Fibroblast of mammary gland (primary cell): ENCODE measurements at regions not wholly inside any gene's neighbourhood (a gene's known extent, or its start where the extent isn't known, plus 50 kb on each side); places are given as distances from the start of the nearest gene placed in this dataset.
"Not testable (repeated sequence)": the region's sequence is repeated elsewhere in the genome, so short reads cannot be mapped to it uniquely, and the experiment has no call there.

ENCODE experiments used
- DNase-seq: peaks from one replicate; pipeline ENCODE4 v3.0.0-alpha.2; 2010; ENCODE audit warnings: low read depth
- H3K4me3 ChIP-seq: 2 replicates; pipeline ENCODE4 v1.5.1; 2011; ENCODE audit warnings: low read depth, mild to moderate bottlenecking, low read length, moderate library complexity; ENCODE audit not compliant: control insufficient read depth
- TF ChIP-seq, protein P1 (sequence below): conservative IDR thresholded peaks from 2 replicates; pipeline ENCODE4 v1.5.1; 2011; ENCODE audit warnings: low read depth, low read length, inconsistent platforms; ENCODE audit not compliant: control insufficient read depth, insufficient read depth

DNA sequence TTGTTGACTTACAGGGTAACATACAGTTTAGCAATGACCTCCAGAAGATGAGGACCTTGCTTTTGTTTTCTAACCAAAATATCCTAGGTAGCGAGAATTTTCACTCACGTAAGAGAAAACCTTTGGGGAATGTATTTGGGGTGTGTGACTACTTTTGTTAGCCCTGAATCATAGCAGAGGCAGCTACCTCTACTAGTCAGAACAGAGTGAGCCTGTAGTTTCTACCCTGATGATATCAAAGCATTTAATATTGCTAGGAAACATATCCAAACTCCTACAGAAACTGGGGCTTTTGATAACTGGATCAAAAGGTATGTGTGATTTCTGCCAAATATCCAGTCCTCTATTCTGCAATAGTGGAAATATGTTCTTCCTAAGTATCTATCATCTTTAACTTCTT lies 462.6 kb upstream of the ZEB2 start:
- no peak for DNase-seq
- TF ChIP-seq, protein P1, sequence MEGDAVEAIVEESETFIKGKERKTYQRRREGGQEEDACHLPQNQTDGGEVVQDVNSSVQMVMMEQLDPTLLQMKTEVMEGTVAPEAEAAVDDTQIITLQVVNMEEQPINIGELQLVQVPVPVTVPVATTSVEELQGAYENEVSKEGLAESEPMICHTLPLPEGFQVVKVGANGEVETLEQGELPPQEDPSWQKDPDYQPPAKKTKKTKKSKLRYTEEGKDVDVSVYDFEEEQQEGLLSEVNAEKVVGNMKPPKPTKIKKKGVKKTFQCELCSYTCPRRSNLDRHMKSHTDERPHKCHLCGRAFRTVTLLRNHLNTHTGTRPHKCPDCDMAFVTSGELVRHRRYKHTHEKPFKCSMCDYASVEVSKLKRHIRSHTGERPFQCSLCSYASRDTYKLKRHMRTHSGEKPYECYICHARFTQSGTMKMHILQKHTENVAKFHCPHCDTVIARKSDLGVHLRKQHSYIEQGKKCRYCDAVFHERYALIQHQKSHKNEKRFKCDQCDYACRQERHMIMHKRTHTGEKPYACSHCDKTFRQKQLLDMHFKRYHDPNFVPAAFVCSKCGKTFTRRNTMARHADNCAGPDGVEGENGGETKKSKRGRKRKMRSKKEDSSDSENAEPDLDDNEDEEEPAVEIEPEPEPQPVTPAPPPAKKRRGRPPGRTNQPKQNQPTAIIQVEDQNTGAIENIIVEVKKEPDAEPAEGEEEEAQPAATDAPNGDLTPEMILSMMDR: no peak
- H3K4me3 ChIP-seq: no peak overlapping the region

DNA sequence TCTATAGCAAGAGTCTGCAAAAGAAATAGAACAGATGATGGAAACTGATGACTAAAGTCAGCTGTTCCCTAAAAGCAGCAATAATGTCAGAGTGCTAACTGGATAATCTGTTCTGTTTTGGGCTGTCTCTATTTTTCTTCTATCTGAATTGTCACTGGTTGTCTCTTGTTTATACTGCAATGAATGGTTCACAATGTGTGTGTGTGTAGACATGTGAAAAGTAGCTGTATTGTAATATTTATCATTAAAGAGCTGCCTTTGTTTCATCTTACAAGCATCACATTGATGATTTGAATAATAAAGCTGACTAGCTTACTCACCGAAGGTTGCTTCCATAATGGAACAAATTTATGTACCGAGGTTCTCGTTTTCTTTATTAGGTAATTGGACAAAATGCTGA lies 456.0 kb upstream of the ZEB2 start:
- no peak overlapping the region for H3K4me3 ChIP-seq
- DNase-seq: no peak
- TF ChIP-seq, protein P1: no peak

DNA sequence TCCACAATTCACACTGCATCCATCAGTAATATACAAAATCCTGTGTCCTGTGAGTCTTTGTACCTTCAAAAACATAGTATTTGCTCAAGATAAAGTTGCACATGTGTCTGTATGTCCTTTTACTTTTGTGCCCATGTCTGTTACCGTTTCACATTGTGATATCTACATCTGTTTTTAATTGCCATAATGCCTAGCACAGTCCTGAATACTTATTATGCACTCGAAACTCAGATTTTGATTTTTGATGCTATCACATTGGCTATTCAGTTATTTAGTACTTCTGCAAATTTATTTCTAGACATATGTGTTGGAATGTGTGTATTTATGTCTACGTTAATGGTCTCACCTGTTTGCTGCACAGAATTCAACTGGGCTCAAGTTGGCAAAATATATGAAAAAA lies 452.8 kb upstream of the ZEB2 start:
- TF ChIP-seq, protein P1: no peak
- DNase-seq: no peak
- no peak overlapping the region for H3K4me3 ChIP-seq

DNA sequence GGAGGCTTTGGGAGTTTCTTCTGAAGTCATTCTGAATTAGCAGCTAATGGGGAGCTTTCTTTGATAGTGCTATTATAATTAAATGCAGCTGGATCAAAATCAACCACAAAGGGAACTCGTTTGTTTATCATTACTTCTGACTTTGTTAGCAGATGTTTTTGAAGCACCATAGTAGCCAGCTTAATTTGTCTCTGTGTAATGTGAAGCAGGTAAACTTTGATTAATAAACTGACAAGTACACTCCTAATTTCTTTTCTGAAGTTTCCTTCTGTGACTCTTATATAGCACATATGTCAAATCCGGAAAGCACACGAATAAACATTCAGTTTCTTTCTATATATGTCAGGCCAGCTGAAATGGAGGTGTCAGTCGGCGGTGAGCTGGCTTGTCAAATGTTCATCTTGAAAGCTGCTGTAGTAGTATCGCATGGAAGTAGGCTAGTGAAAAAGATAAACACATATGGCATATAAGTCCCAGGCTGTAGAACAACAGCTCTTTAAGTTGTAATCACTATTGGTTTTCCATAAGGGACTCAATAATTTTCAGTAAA lies 451.9 kb upstream of the ZEB2 start:
- H3K4me3 ChIP-seq: no peak overlapping the region
- no peak for DNase-seq
- TF ChIP-seq, protein P1: no peak

DNA sequence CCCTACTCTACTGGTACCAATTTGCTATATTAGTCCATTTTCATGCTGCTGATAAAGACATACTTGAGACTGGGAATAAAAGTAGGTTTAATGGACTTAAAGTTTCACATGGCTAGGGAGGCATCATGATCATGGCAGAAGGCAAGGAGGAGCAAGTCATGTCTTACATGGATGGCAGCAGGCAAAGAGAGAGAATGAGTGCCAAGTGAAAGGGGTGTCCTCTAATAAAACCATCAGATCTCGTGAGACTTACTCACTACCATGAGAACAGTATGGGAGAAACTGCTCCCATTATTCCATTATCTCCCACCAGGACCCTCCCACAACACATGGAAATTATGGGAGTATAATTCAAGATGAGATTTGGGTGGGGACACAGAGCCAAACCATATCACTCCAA lies 450.5 kb upstream of the ZEB2 start:
- H3K4me3 ChIP-seq, DNase-seq: not testable (repeated sequence)

DNA sequence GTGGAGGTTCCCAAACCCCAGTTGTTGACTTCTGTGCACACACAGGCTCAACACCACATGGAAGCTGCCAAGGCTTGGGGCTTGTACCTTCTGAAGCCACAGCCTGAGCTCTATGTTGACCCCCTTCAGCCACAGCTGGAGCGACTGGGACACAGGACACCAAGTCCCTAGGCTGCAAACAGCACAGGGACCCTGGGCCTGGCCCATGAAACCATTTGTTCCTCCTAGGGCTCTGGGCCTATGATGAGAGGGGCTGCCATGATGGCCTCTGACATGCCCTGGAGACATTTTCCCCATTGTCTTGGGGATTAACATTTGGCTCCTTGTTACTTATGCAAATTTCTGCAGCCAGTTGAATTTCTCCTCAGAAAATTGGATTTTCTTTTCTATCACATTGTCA lies 449.6 kb upstream of the ZEB2 start:
- H3K4me3 ChIP-seq, DNase-seq: not testable (repeated sequence)

DNA sequence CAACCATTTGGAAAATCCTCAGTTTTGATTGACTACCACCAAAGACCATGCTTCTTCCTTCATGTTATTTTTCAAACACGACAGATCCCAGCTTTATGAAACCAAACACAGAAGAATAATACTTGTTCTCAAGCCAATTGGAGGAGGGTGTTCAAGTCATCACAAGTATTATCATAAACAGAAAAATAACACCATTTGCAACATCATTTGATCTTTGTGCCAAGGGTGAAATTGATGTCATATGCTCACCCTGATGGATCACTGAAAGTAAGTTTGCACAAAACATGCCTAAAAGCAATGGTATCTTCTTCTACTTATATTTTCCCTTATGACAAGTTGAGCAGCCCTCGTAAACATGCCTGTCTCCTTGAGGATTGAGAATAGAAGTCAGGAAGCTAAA lies 448.0 kb upstream of the ZEB2 start:
- H3K4me3 ChIP-seq: no peak overlapping the region
- TF ChIP-seq, protein P1: no peak
- DNase-seq: no peak

DNA sequence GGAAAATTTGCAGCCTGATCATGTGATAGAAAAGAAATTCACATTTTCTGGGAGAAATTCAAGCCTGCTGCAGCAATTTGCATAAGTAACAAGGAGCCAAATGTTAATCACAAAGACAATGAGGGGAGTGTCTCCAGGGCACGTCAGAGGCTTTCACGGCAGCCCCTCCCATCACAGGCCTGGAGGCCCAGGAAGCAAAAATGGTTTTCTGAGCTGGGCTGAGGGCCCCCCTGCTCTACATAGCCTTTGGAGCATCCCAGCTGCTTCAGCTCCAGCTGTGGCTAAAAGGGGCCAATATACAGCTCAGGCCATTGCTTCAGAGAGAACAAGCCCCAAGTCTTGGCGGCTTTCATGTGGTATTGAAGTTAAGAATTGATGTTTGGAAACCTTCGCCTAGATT lies 445.3 kb upstream of the ZEB2 start:
- TF ChIP-seq, protein P1: no peak
- no peak for DNase-seq

More for the DNA sequence above, 445.3 kb upstream of the ZEB2 start:
- H3K4me3 ChIP-seq: no peak overlapping the region
